ENCODE measurements at regions not wholly inside any gene's neighbourhood (a gene's known extent, or its start where the extent isn't known, plus 50 kb on each side); places are given as distances from the start of the nearest gene placed in this dataset.

DNA sequence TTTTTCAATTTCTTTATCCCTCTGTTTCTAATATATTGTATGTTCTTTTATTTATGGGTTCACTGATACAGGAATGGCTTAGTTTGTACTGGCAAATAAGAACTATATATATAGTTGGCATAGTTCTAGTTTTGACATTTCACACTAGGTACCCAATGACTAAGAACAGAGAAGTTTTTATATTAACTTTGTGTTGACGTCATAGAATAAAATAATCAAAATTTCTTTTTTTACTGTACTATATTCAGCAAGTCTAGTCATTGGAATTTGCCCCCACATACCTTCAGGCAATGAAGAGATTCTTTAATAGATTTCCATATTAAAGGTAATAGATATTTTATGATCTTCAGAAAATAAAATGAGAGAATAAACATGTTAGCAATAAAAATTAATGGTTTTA lies 713.2 kb downstream of the NOVA1 start:
- no peaks in the 10 kb centered on the region for H3K4me1 ChIP-seq
- no peaks in the 10 kb centered on the region for H3K27me3 ChIP-seq
- no peak for DNase-seq
- H3K4me3 ChIP-seq (ENCODE audit: low read depth, low read length), result no peak overlapping the region
- TF ChIP-seq, protein P1, sequence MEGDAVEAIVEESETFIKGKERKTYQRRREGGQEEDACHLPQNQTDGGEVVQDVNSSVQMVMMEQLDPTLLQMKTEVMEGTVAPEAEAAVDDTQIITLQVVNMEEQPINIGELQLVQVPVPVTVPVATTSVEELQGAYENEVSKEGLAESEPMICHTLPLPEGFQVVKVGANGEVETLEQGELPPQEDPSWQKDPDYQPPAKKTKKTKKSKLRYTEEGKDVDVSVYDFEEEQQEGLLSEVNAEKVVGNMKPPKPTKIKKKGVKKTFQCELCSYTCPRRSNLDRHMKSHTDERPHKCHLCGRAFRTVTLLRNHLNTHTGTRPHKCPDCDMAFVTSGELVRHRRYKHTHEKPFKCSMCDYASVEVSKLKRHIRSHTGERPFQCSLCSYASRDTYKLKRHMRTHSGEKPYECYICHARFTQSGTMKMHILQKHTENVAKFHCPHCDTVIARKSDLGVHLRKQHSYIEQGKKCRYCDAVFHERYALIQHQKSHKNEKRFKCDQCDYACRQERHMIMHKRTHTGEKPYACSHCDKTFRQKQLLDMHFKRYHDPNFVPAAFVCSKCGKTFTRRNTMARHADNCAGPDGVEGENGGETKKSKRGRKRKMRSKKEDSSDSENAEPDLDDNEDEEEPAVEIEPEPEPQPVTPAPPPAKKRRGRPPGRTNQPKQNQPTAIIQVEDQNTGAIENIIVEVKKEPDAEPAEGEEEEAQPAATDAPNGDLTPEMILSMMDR (IDR thresholded peaks at IDR 0.05; ENCODE audit: low read depth, low read length), result no peak
- H3K36me3 ChIP-seq, result no peaks in the 10 kb centered on the region
- H3K9me3 ChIP-seq, result no peaks in the 10 kb centered on the region

DNA sequence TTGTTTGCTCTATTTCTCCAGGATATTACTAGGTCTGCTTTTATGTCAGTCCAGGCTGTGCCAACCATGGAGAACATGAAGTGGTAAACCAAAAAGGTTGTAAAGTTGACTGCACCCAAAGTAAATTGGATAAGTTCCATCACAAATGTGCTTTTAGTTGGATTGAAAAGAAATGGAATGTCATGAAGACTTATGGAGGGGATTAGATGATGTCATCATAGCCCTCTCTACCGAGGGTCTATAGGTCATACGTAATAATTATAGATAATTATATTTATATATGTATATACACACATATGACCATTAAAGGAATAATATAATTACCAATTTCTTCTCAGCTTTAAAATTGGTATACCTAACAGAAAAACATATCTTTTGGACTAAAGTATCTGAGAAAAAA lies 714.9 kb downstream of the NOVA1 start:
- no peaks in the 10 kb centered on the region for H3K36me3 ChIP-seq
- no peaks in the 10 kb centered on the region for H3K9me3 ChIP-seq

DNA sequence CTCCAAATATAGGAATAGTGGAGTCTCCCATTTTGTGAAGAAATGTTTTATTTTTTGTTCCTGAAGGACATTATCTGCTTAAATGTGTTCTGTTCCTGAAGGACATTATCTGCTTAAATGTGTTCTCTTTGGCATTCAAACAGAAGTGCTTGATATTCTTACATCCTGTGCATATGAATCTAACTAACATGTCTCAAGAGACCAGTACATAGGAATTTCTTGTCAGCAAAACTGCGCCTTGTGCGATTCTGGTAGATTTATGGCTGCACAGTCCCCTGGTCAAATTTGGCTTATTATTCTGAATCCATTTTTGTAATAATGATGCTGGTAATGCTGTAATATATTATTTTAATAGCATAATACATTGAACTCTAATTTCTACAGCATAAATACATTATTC lies 722.4 kb downstream of the NOVA1 start:
- TF ChIP-seq, protein P1 (IDR thresholded peaks at IDR 0.05; ENCODE audit: low read depth, low read length), result no peak
- no peak for DNase-seq
- no peaks in the 10 kb centered on the region for H3K36me3 ChIP-seq
- no peak overlapping the region for H3K4me3 ChIP-seq (ENCODE audit: low read depth, low read length)
- no peaks in the 10 kb centered on the region for H3K9me3 ChIP-seq
- no peaks in the 10 kb centered on the region for H3K27me3 ChIP-seq
- no peaks in the 10 kb centered on the region for H3K4me1 ChIP-seq

More for the DNA sequence above, 714.9 kb downstream of the NOVA1 start:
- TF ChIP-seq, protein P1 (IDR thresholded peaks at IDR 0.05; ENCODE audit: low read depth, low read length), result no peak
- DNase-seq, result no peak
- Histone ChIP-seq H3K27me3 (no peaks in the 10 kb centered on the region), H3K4me1 (no peaks in the 10 kb centered on the region), H3K4me3 (ENCODE audit: low read depth, low read length) (no peak overlapping the region)

DNA sequence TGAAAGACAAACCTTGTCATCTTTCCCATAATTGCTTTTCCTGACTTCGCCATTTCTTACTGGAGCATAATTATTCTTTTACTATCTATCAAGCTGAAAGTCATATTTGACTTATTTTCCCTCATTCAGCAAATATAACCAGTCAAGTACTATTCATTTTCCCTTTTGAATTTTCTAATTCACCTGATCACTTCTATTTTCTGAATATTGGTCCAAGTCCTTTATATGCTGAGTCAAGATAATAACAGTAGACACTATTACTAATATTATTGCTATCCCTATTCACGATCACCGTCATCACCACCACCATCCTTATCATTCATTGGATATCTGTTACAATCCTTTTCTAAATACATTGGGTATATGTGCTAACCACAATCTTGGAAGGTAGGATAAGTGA lies 728.0 kb downstream of the NOVA1 start:
- TF ChIP-seq, protein P1 (IDR thresholded peaks at IDR 0.05; ENCODE audit: low read depth, low read length), result no peak
- H3K27me3 ChIP-seq, result no peaks in the 10 kb centered on the region
- no peaks in the 10 kb centered on the region for H3K4me1 ChIP-seq

DNA sequence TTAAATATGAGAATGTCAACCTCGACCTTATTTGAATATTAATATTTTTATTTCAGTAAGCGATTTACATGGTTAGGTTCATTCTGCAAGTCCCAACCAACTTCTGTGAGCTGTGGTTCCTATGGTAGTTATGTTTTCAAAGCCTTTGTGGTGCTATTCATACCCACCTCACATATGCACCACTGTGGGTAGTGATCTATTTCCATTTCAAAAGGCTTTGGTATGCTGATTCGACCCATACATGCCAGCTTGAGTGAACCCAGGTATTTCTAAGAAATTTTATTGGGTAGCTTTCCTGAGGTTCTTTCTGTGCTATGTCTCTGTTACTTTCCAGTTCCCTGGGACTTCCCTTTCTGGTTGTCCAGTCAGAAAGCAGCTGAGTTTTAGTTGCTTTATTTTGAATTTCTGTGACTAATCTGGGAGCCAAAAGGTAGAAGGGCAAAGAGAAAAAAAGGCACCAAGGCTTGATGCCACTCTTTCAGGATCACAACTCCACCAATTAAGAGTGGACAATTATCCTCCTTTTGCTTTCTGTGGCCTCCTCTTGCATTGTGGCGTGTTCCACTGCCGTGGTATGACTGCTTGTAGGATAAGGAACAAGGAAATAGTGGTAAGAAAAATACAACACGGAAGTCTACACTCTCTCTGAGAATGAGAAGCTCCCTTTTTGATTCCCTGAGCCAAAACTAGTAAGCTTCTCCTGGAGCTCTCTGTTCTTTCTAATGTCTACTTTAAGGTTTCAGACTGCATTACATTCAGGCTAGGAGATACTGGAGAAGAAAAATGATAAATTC lies 729.1 kb downstream of the NOVA1 start:
- H3K27me3 ChIP-seq, result no peaks in the 10 kb centered on the region
- no peaks in the 10 kb centered on the region for H3K9me3 ChIP-seq
- no peaks in the 10 kb centered on the region for H3K4me1 ChIP-seq
- no peak for DNase-seq
- no peaks in the 10 kb centered on the region for H3K36me3 ChIP-seq
- H3K4me3 ChIP-seq (ENCODE audit: low read depth, low read length), result no peak overlapping the region
- TF ChIP-seq, protein P1 (IDR thresholded peaks at IDR 0.05; ENCODE audit: low read depth, low read length), result no peak

More for the DNA sequence above, 728.0 kb downstream of the NOVA1 start:
- DNase-seq, result no peak
- Histone ChIP-seq H3K36me3 (no peaks in the 10 kb centered on the region), H3K9me3 (no peaks in the 10 kb centered on the region), H3K4me3 (ENCODE audit: low read depth, low read length) (no peak overlapping the region)

DNA sequence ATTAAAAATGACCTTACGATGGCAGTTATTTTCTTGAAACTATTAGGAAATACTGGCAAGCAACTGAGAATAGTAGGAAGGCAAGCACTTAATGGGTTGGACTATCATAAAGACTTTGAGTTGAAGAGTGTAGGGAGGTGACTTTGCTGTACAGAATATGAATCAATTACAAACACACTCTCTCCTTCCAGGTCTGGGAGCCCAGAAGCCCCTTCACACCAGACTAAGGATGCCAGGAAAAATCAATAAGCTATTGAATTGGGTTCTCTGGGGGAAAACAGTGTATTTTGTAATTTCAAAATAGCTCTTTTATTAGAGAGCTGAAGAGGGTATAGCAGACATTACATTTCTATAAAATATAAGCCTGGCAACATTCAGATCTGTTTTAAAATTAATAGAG lies 736.4 kb downstream of the NOVA1 start:
- no peaks in the 10 kb centered on the region for H3K4me1 ChIP-seq
- TF ChIP-seq, protein P1 (IDR thresholded peaks at IDR 0.05; ENCODE audit: low read depth, low read length), result no peak
- no peaks in the 10 kb centered on the region for H3K36me3 ChIP-seq
- H3K9me3 ChIP-seq, result no peaks in the 10 kb centered on the region
- no peaks in the 10 kb centered on the region for H3K27me3 ChIP-seq
- no peak overlapping the region for H3K4me3 ChIP-seq (ENCODE audit: low read depth, low read length)
- DNase-seq, result no peak

Data from BE2C (cell line).